GM12891 (cell line): ENCODE measurements at regions not wholly inside any gene's neighbourhood (a gene's known extent, or its start where the extent isn't known, plus 50 kb on each side); places are given as distances from the start of the nearest gene placed in this dataset.

ENCODE experiments used
- PAX5 ChIP-seq: IDR thresholded peaks from 2 replicates; pipeline ENCODE4 v1.6.1; 2011; ENCODE audit warnings: low read length, moderate library complexity, mild to moderate bottlenecking; ENCODE audit not compliant: insufficient read depth, severe bottlenecking
- POLR2AphosphoS5 ChIP-seq: IDR thresholded peaks from 2 replicates; pipeline ENCODE4 v1.6.1; 2011; ENCODE audit warnings: low read depth, low read length, control low read depth

DNA sequence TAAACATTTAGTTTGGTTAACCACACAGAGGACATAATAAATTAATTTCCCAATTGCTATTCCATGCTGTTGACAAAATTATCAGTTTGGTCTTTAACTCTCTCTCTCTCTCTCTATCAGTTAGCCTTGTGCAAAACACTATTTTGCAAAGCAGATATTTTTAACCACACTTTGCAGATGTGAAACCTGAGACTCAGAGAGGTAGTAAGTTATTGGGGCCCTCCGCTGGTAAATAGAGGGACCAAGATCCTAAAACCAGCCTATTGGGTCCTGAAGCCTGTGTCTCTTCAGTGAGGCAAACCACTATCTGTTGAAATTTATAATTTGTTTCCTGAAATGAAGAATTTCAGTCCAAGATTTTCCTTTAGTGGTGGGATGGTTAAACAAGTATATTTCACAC is 231.0 kb downstream of the SOD2 start:
- TF ChIP-seq POLR2AphosphoS5 (no peak), PAX5 (no peak)
